ENCODE measurements at regions not wholly inside any gene's neighbourhood (a gene's known extent, or its start where the extent isn't known, plus 50 kb on each side); places are given as distances from the start of the nearest gene placed in this dataset.

- no peak overlapping the region for H3K9ac ChIP-seq (ENCODE audit: low read depth, low read length)
- no peaks in the 10 kb centered on the region for H3K4me1 ChIP-seq (ENCODE audit: control insufficient read depth, insufficient read depth, low read length)
- no peaks in the 10 kb centered on the region for H3K27me3 ChIP-seq (ENCODE audit: control insufficient read depth, insufficient read depth, low read length)
- H3K36me3 ChIP-seq (ENCODE audit: control insufficient read depth, insufficient read depth, low read length) = no peaks in the 10 kb centered on the region
- H3K4me3 ChIP-seq (ENCODE audit: low read depth, low read length) = no peak overlapping the region
- no peaks in the 10 kb centered on the region for H3K9me3 ChIP-seq (ENCODE audit: control insufficient read depth, insufficient read depth, low read length)
Measured at GRCh38 chr1:193701759-193702158, 515.3 kb upstream of the B3GALT2 start.

DNA sequence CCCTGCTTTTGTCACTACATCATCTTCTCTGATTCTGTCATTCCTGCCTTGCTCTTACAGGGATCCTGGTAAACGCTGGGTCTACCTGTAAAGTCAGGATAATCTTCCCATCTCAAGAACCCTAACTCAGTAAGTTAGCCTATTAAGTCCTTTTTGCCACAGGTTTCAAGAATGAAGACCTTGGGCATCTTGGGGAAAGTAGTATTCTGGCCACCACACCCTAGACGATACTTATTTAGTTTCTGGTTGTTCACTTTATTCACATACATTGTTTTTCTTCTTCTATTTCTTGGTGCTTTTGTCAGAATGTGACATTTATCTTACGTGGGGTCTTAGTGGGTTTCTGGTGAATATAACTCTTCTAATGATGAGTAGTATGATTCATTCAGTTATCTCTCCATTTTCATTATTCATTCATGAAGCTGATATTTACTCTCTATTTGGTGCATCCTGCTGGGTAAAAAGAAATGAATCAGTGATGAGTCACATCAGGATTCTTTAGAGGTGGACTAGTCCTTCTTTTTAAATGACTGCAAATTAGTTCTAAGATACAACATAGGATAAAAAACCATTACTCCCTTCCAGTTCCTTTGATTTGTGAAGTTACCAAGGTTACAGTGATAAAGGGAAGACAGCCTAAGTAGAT is 514.4 kb upstream of the B3GALT2 start:
- no peak overlapping the region for H3K4me3 ChIP-seq (ENCODE audit: low read depth, low read length)
- no peaks in the 10 kb centered on the region for H3K36me3 ChIP-seq (ENCODE audit: control insufficient read depth, insufficient read depth, low read length)
- no peaks in the 10 kb centered on the region for H3K27me3 ChIP-seq (ENCODE audit: control insufficient read depth, insufficient read depth, low read length)
- no peaks in the 10 kb centered on the region for H3K4me1 ChIP-seq (ENCODE audit: control insufficient read depth, insufficient read depth, low read length)
- H3K9ac ChIP-seq (ENCODE audit: low read depth, low read length) = no peak overlapping the region
- no peaks in the 10 kb centered on the region for H3K9me3 ChIP-seq (ENCODE audit: control insufficient read depth, insufficient read depth, low read length)

GRCh38 chr1:193699261-193699660 is 512.8 kb upstream of the B3GALT2 start:
- no peaks in the 10 kb centered on the region for H3K36me3 ChIP-seq (ENCODE audit: control insufficient read depth, insufficient read depth, low read length)
- H3K27me3 ChIP-seq (ENCODE audit: control insufficient read depth, insufficient read depth, low read length) = no peaks in the 10 kb centered on the region
- no peaks in the 10 kb centered on the region for H3K4me1 ChIP-seq (ENCODE audit: control insufficient read depth, insufficient read depth, low read length)
- no peak overlapping the region for H3K9ac ChIP-seq (ENCODE audit: low read depth, low read length)
- no peak overlapping the region for H3K4me3 ChIP-seq (ENCODE audit: low read depth, low read length)
- H3K9me3 ChIP-seq (ENCODE audit: control insufficient read depth, insufficient read depth, low read length) = no peaks in the 10 kb centered on the region

GRCh38 chr1:193697776-193698175 is 511.4 kb upstream of the B3GALT2 start:
- no peak overlapping the region for H3K9ac ChIP-seq (ENCODE audit: low read depth, low read length)
- H3K27me3 ChIP-seq (ENCODE audit: control insufficient read depth, insufficient read depth, low read length) = no peaks in the 10 kb centered on the region
- H3K4me3 ChIP-seq (ENCODE audit: low read depth, low read length) = no peak overlapping the region
- H3K36me3 ChIP-seq (ENCODE audit: control insufficient read depth, insufficient read depth, low read length) = no peaks in the 10 kb centered on the region
- no peaks in the 10 kb centered on the region for H3K9me3 ChIP-seq (ENCODE audit: control insufficient read depth, insufficient read depth, low read length)
- H3K4me1 ChIP-seq (ENCODE audit: control insufficient read depth, insufficient read depth, low read length) = no peaks in the 10 kb centered on the region

DNA sequence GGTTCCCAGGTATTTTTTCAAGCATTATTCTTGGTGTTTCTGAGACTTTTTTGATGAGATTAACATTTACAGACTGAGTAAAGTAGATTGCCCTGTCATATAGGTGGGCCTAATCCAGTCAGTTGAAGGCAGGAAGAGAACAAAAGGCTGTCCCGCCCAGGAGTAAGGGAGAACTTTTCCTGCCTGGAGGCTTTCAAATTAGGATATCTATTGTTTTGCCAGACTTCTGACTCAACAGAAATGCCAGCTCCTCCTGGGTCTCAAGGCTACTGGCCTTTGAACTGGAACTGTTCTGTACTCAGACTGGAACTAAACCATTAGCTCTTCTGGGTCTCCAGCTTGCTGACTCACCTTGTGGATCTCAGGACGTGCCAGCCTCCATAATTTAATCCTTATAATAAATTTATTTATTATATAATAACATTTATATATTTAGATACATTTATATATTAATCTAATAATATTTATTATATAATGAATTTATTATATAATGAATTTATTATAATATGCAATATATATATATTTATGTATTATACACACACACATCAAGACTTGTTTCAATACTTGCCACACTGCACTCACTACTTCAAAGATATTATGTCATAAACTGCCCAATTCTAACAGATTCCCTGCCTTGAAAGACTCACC is 510.8 kb upstream of the B3GALT2 start:
- Histone ChIP-seq H3K36me3 (ENCODE audit: control insufficient read depth, insufficient read depth, low read length) (no peaks in the 10 kb centered on the region), H3K4me3 (ENCODE audit: low read depth, low read length) (no peak overlapping the region)

GRCh38 chr1:193694741-193695140 is 508.3 kb upstream of the B3GALT2 start:
- Histone ChIP-seq H3K4me3 (ENCODE audit: low read depth, low read length) (no peak overlapping the region), H3K9ac (ENCODE audit: low read depth, low read length) (no peak overlapping the region), H3K9me3 (ENCODE audit: control insufficient read depth, insufficient read depth, low read length) (no peaks in the 10 kb centered on the region), H3K4me1 (ENCODE audit: control insufficient read depth, insufficient read depth, low read length) (no peaks in the 10 kb centered on the region), H3K36me3 (ENCODE audit: control insufficient read depth, insufficient read depth, low read length) (no peaks in the 10 kb centered on the region), H3K27me3 (ENCODE audit: control insufficient read depth, insufficient read depth, low read length) (no peaks in the 10 kb centered on the region)

More for the DNA sequence above, 510.8 kb upstream of the B3GALT2 start:
- Histone ChIP-seq H3K27me3 (ENCODE audit: control insufficient read depth, insufficient read depth, low read length) (no peaks in the 10 kb centered on the region), H3K4me1 (ENCODE audit: control insufficient read depth, insufficient read depth, low read length) (no peaks in the 10 kb centered on the region), H3K9ac (ENCODE audit: low read depth, low read length) (no peak overlapping the region), H3K9me3 (ENCODE audit: control insufficient read depth, insufficient read depth, low read length) (no peaks in the 10 kb centered on the region)

GRCh38 chr1:193685986-193686385 is 499.6 kb upstream of the B3GALT2 start:
- Histone ChIP-seq H3K4me1 (ENCODE audit: control insufficient read depth, insufficient read depth, low read length) (no peaks in the 10 kb centered on the region), H3K4me3 (ENCODE audit: low read depth, low read length) (no peak overlapping the region), H3K9ac (ENCODE audit: low read depth, low read length) (no peak overlapping the region), H3K9me3 (ENCODE audit: control insufficient read depth, insufficient read depth, low read length) (no peaks in the 10 kb centered on the region), H3K36me3 (ENCODE audit: control insufficient read depth, insufficient read depth, low read length) (no peaks in the 10 kb centered on the region), H3K27me3 (ENCODE audit: control insufficient read depth, insufficient read depth, low read length) (no peaks in the 10 kb centered on the region)

GRCh38 chr1:193681422-193681821 is 495.0 kb upstream of the B3GALT2 start:
- H3K36me3 ChIP-seq (ENCODE audit: control insufficient read depth, insufficient read depth, low read length) = no peaks in the 10 kb centered on the region
- H3K9me3 ChIP-seq (ENCODE audit: control insufficient read depth, insufficient read depth, low read length) = no peaks in the 10 kb centered on the region
- no peak overlapping the region for H3K4me3 ChIP-seq (ENCODE audit: low read depth, low read length)
- no peak overlapping the region for H3K9ac ChIP-seq (ENCODE audit: low read depth, low read length)
- H3K4me1 ChIP-seq (ENCODE audit: control insufficient read depth, insufficient read depth, low read length) = peaks cover 8% of the 10 kb centered on the region
- H3K27me3 ChIP-seq (ENCODE audit: control insufficient read depth, insufficient read depth, low read length) = no peaks in the 10 kb centered on the region

- Histone ChIP-seq H3K4me1 (ENCODE audit: control insufficient read depth, insufficient read depth, low read length) (peaks cover 8% of the 10 kb centered on the region), H3K9ac (ENCODE audit: low read depth, low read length) (no peak overlapping the region), H3K27me3 (ENCODE audit: control insufficient read depth, insufficient read depth, low read length) (no peaks in the 10 kb centered on the region), H3K4me3 (ENCODE audit: low read depth, low read length) (no peak overlapping the region), H3K36me3 (ENCODE audit: control insufficient read depth, insufficient read depth, low read length) (no peaks in the 10 kb centered on the region), H3K9me3 (ENCODE audit: control insufficient read depth, insufficient read depth, low read length) (no peaks in the 10 kb centered on the region)
Measured at GRCh38 chr1:193680924-193681316, 494.5 kb upstream of the B3GALT2 start.

DNA sequence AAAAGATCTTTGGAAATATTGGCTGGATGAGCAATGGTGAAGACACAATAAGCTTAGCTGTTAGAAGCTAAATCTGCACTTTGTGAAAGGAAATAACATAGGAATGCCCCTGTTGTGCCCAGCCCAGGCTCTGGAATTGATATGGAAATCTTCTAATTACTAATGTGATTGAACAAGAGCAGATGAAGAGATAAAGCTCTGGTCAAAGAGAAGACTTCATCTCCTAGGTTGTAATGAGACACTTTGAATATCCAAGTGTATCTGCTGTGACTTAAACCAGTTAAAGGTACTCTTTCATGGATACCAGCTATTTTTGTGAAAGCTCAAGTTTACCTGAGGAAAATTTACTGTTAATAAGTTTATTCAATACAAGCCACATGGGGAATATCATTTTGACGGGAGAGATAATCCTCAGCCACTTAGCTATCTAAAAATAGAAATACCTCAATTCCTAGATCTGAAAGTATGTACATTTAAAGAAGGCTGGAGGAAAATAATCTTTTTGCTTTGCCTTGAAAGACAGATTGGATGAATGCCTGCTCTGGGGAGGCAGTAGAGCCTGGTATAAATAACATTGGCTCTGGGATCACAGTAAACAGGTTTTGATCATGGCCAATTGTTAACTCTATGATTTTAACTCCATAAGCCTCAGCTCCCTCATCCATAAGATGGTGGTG is 494.0 kb upstream of the B3GALT2 start:
- Histone ChIP-seq H3K4me3 (ENCODE audit: low read depth, low read length) (no peak overlapping the region), H3K4me1 (ENCODE audit: control insufficient read depth, insufficient read depth, low read length) (peaks cover 8% of the 10 kb centered on the region), H3K9ac (ENCODE audit: low read depth, low read length) (no peak overlapping the region), H3K9me3 (ENCODE audit: control insufficient read depth, insufficient read depth, low read length) (no peaks in the 10 kb centered on the region), H3K36me3 (ENCODE audit: control insufficient read depth, insufficient read depth, low read length) (no peaks in the 10 kb centered on the region), H3K27me3 (ENCODE audit: control insufficient read depth, insufficient read depth, low read length) (no peaks in the 10 kb centered on the region)

DNA sequence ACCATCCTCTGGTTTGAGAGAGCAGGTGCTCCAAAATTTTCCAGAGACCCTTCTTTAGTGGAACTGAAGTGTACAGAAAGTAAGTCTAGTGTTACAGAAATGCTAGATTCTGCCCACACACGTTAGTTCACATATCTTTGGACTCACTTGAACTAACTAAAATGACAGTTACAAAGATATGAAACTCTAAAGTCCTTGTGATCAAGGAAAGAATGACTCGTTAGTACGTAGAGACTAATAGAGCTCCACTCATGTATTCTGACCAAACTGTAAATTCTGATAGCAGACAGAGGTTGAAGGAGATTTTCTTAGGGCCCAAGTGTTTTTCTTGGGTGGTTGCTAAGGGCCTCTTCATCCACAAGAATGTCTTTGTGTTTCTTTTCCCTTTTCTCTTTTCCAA is 491.5 kb upstream of the B3GALT2 start:
- Histone ChIP-seq H3K27me3 (ENCODE audit: control insufficient read depth, insufficient read depth, low read length) (no peaks in the 10 kb centered on the region), H3K9ac (ENCODE audit: low read depth, low read length) (no peak overlapping the region), H3K36me3 (ENCODE audit: control insufficient read depth, insufficient read depth, low read length) (no peaks in the 10 kb centered on the region), H3K4me1 (ENCODE audit: control insufficient read depth, insufficient read depth, low read length) (peaks cover 8% of the 10 kb centered on the region), H3K4me3 (ENCODE audit: low read depth, low read length) (no peak overlapping the region), H3K9me3 (ENCODE audit: control insufficient read depth, insufficient read depth, low read length) (no peaks in the 10 kb centered on the region)

- Histone ChIP-seq H3K4me3 (ENCODE audit: low read depth, low read length) (no peak overlapping the region), H3K9ac (ENCODE audit: low read depth, low read length) (no peak overlapping the region), H3K9me3 (ENCODE audit: control insufficient read depth, insufficient read depth, low read length) (no peaks in the 10 kb centered on the region), H3K27me3 (ENCODE audit: control insufficient read depth, insufficient read depth, low read length) (no peaks in the 10 kb centered on the region), H3K4me1 (ENCODE audit: control insufficient read depth, insufficient read depth, low read length) (peaks cover 8% of the 10 kb centered on the region), H3K36me3 (ENCODE audit: control insufficient read depth, insufficient read depth, low read length) (no peaks in the 10 kb centered on the region)
Measured at GRCh38 chr1:193676996-193677549, 490.7 kb upstream of the B3GALT2 start.

All from iPS-15b (cell line).